Stimulated activated CD4-positive, alpha-beta T cell treated with anti-CD3 and anti-CD28 coated beads, Interleukin-4, amount 100 ng/mL, for 4 hours (primary cell): ENCODE measurements at regions not wholly inside any gene's neighbourhood (a gene's known extent, or its start where the extent isn't known, plus 50 kb on each side); places are given as distances from the start of the nearest gene placed in this dataset.
"Not testable (repeated sequence)": the region's sequence is repeated elsewhere in the genome, so short reads cannot be mapped to it uniquely, and the experiment has no call there.

Experiments used
- DNase-seq, 2 experiments: peaks; one replicate each; pipeline ENCODE4 v3.0.0-alpha.2; 2020

- DNase-seq: no peak
Observed at GRCh38 chr2:226573158-226573557, 226.5 kb downstream of the IRS1 start.

GRCh38 chr2:226564667-226565066 lies 235.0 kb downstream of the IRS1 start:
- no peak for DNase-seq

- no peak for DNase-seq
Observed at GRCh38 chr2:226561962-226562361, 237.7 kb downstream of the IRS1 start.

- no peak for DNase-seq
Observed at GRCh38 chr2:226560325-226560724, 239.3 kb downstream of the IRS1 start.

- no peak for DNase-seq
Observed at GRCh38 chr2:226559536-226559935, 240.1 kb downstream of the IRS1 start.

- no peak for DNase-seq
Observed at GRCh38 chr2:226558418-226558817, 241.2 kb downstream of the IRS1 start.

GRCh38 chr2:226556050-226556449 lies 243.6 kb downstream of the IRS1 start:
- DNase-seq: no peak

GRCh38 chr2:226554701-226555100 lies 244.9 kb downstream of the IRS1 start:
- DNase-seq: no peak

GRCh38 chr2:226553333-226553732 lies 246.3 kb downstream of the IRS1 start:
- DNase-seq: no peak

- no peak for DNase-seq
Observed at GRCh38 chr2:226552571-226553285, 246.9 kb downstream of the IRS1 start.

- no peak for DNase-seq
Observed at GRCh38 chr2:226551522-226552250, 247.9 kb downstream of the IRS1 start.

- DNase-seq: no peak
Observed at GRCh38 chr2:226550801-226551200, 248.8 kb downstream of the IRS1 start.

GRCh38 chr2:226548732-226549131 lies 250.9 kb downstream of the IRS1 start:
- DNase-seq: no peak

- DNase-seq: no peak
Observed at GRCh38 chr2:226544596-226545210, 254.9 kb downstream of the IRS1 start.

- DNase-seq: no peak
Observed at GRCh38 chr2:226540204-226540994, 259.2 kb downstream of the IRS1 start.

- DNase-seq: no peak
Observed at GRCh38 chr2:226536410-226536809, 263.2 kb downstream of the IRS1 start.

GRCh38 chr2:226532976-226533375 lies 266.6 kb downstream of the IRS1 start:
- DNase-seq: not testable (repeated sequence)

GRCh38 chr2:226531061-226531810 lies 268.4 kb downstream of the IRS1 start:
- no peak for DNase-seq

- DNase-seq: no peak
Observed at GRCh38 chr2:226529556-226529955, 270.1 kb downstream of the IRS1 start.

- no peak for DNase-seq
Observed at GRCh38 chr2:226526716-226527115, 272.9 kb downstream of the IRS1 start.

- no peak for DNase-seq
Observed at GRCh38 chr2:226524381-226524843, 275.2 kb downstream of the IRS1 start.

GRCh38 chr2:226520723-226521122 lies 278.9 kb downstream of the IRS1 start:
- DNase-seq: no peak
